ENCODE measurements at regions not wholly inside any gene's neighbourhood (a gene's known extent, or its start where the extent isn't known, plus 50 kb on each side); places are given as distances from the start of the nearest gene placed in this dataset.

DNA sequence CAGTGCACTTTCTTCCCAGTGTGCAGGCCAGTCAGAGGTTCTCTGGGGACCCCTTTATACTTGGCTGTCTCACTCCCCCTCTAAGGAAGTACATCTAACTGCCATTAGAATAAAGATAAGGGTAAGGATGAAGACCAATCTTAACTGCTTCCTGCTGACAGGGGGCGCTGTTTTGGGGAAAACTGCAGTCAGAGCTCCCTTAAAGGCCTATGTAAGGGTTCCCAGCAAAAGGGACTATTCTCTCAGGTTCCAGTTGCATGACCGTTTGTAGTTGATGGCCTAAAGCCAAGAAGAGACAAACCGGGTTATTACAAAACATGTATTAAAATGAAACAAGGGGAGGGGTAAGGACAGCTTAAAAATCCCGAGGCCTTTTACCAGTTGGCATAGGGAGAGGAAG is 115.6 kb upstream of the SPIN4 start:
- intact Hi-C loops (cut with DNase I, micrococcal nuclease), result no loop called here
- Histone ChIP-seq H3K4me1 (ENCODE audit: low read depth) (no peaks in the 10 kb centered on the region), H3K9me3 (peaks cover 16% of the 10 kb centered on the region), H3K4me3 (no peak overlapping the region), H3K36me3 (ENCODE audit: low read depth) (no peaks in the 10 kb centered on the region)
- DNase-seq, result no peak
- TF ChIP-seq, protein P1, sequence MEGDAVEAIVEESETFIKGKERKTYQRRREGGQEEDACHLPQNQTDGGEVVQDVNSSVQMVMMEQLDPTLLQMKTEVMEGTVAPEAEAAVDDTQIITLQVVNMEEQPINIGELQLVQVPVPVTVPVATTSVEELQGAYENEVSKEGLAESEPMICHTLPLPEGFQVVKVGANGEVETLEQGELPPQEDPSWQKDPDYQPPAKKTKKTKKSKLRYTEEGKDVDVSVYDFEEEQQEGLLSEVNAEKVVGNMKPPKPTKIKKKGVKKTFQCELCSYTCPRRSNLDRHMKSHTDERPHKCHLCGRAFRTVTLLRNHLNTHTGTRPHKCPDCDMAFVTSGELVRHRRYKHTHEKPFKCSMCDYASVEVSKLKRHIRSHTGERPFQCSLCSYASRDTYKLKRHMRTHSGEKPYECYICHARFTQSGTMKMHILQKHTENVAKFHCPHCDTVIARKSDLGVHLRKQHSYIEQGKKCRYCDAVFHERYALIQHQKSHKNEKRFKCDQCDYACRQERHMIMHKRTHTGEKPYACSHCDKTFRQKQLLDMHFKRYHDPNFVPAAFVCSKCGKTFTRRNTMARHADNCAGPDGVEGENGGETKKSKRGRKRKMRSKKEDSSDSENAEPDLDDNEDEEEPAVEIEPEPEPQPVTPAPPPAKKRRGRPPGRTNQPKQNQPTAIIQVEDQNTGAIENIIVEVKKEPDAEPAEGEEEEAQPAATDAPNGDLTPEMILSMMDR (IDR thresholded peaks at IDR 0.05), result no peak
- no peak for ATAC-seq

DNA sequence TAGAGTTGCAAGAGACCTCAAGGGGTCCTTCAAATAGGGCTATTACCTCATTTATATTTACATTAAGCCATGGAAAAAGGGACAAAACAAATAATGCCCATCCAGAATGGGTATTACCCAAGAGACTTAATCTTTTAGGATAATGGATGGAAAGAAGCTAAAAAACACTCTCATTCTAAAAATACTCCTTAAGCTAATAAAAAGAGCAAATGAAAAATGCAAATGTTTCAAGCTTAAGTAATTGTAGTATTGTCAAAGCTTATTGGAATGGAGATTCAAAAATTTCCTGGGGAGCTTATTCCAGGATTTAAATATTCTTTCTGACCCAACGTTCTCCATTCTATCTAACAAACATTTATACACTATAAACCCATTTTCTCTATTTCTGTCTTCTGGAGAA is 107.8 kb upstream of the SPIN4 start:
- no peaks in the 10 kb centered on the region for H3K36me3 ChIP-seq (ENCODE audit: low read depth)
- ATAC-seq (no peak), DNase-seq (no peak)
- TF ChIP-seq, protein P1 (IDR thresholded peaks at IDR 0.05), result no peak
- H3K4me3 ChIP-seq, result no peak overlapping the region
- no peaks in the 10 kb centered on the region for H3K9me3 ChIP-seq
- H3K4me1 ChIP-seq (ENCODE audit: low read depth), result no peaks in the 10 kb centered on the region
- intact Hi-C loops (cut with DNase I, micrococcal nuclease), result no loop called here

DNA sequence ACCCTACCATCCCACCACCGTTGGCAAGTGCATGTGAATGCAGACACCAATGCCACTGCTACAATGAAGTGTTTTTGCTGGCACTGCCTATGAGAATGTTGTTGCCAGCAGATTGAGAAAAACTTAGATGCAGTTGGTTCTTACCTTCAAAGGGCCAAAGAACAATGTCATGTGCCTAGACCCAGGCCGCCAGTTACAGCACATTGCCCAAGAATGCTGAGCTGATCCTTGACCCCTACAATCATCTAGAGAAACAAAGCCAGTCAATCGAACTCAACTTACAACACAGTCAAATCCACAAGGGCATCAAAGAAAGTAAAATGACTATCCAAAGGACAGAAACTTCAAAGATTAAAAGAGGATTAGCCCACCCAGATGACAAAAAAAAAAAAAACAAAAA is 102.4 kb upstream of the SPIN4 start:
- intact Hi-C loops (cut with DNase I, micrococcal nuclease), result no loop called here
- DNase-seq (no peak), ATAC-seq (no peak)
- no peaks in the 10 kb centered on the region for H3K36me3 ChIP-seq (ENCODE audit: low read depth)
- no peaks in the 10 kb centered on the region for H3K4me1 ChIP-seq (ENCODE audit: low read depth)
- TF ChIP-seq, protein P1 (IDR thresholded peaks at IDR 0.05), result no peak
- H3K4me3 ChIP-seq, result no peak overlapping the region
- peaks cover 4% of the 10 kb centered on the region for H3K9me3 ChIP-seq

DNA sequence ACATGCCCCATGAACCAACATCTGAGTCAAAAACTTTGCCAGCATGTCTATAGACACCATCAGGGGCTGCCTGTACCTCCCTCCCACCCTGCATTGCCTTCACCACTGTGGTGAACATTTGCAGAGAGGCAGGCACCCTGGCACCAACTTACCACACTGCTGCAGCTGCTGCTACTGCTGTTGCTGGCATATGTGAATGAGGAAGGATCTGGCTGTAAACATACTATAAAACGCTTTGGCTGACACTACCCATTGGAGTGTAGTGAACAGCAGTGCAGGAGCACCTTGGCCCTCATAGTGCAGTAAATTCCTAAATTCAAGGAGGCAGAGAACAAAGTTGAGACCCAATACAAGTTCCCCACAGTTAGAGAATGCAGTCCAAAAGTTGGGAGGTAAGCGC is 90.6 kb upstream of the SPIN4 start:
- Histone ChIP-seq H3K4me3 (no peak overlapping the region), H3K4me1 (ENCODE audit: low read depth) (no peaks in the 10 kb centered on the region), H3K36me3 (ENCODE audit: low read depth) (no peaks in the 10 kb centered on the region), H3K9me3 (no peaks in the 10 kb centered on the region)
- peak; percentile 74 for ATAC-seq
- TF ChIP-seq, protein P1 (IDR thresholded peaks at IDR 0.05), result no peak
- DNase-seq, result peak in 2 of 3 donors; percentile 24 to 28
- intact Hi-C loops (cut with DNase I, micrococcal nuclease), result no loop called here

DNA sequence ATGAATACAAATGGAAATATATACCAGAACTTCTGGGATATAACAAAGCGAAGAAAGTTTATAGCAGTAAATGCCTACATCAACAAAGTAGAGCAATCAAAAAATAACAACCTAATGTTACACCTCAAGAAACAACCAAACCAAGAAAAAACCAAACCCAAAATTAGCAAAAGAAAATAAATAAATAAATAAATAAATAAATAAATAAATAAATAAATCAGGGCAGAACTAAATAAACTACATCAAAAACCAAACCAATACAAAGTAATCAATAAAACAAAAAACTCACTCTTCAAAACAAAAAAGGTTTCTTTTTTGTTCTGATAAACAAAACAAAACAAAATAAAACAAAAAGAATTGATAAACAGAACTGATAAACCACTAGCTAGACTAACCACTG is 88.4 kb upstream of the SPIN4 start:
- no peak overlapping the region for H3K4me3 ChIP-seq
- DNase-seq (no peak), ATAC-seq (no peak)
- H3K9me3 ChIP-seq, result no peaks in the 10 kb centered on the region
- TF ChIP-seq, protein P1 (IDR thresholded peaks at IDR 0.05), result no peak
- H3K4me1 ChIP-seq (ENCODE audit: low read depth), result no peaks in the 10 kb centered on the region
- intact Hi-C loops (cut with DNase I, micrococcal nuclease), result no loop called here
- H3K36me3 ChIP-seq (ENCODE audit: low read depth), result no peaks in the 10 kb centered on the region

DNA sequence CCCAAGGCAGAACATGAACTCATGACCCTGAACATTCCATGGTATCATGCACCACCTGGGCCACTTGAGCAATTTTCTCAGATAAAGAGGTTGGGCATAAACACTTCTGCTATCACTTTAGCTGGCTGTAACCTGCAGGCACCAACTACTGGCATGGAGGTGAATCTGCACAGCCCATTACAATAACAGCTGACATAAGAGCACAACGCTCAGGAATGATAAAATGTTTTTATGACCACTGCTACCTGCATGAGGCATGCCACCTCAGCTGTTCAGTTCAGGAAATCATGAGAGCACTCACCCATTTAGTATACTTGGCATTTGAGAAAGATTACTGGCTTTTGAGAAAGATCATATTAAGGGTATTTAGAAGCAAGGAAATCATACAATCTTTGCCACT is 85.7 kb upstream of the SPIN4 start:
- H3K36me3 ChIP-seq (ENCODE audit: low read depth), result no peaks in the 10 kb centered on the region
- no peaks in the 10 kb centered on the region for H3K9me3 ChIP-seq
- peak; percentile 61 for ATAC-seq
- no peaks in the 10 kb centered on the region for H3K4me1 ChIP-seq (ENCODE audit: low read depth)
- DNase-seq, result no peak
- no peak overlapping the region for H3K4me3 ChIP-seq
- TF ChIP-seq, protein P1 (IDR thresholded peaks at IDR 0.05), result no peak
- intact Hi-C loops (cut with DNase I, micrococcal nuclease), result no loop called here
